GM18861 (cell line): ENCODE measurements at regions not wholly inside any gene's neighbourhood (a gene's known extent, or its start where the extent isn't known, plus 50 kb on each side); places are given as distances from the start of the nearest gene placed in this dataset.
"Not testable (repeated sequence)": the region's sequence is repeated elsewhere in the genome, so short reads cannot be mapped to it uniquely, and the experiment has no call there.

Experiments used
- ATAC-seq: cut with Tn5 transposase; IDR thresholded peaks from one replicate; pipeline ENCODE4 v1.9.1; 2021; ENCODE audit not compliant: unreplicated experiment

DNA sequence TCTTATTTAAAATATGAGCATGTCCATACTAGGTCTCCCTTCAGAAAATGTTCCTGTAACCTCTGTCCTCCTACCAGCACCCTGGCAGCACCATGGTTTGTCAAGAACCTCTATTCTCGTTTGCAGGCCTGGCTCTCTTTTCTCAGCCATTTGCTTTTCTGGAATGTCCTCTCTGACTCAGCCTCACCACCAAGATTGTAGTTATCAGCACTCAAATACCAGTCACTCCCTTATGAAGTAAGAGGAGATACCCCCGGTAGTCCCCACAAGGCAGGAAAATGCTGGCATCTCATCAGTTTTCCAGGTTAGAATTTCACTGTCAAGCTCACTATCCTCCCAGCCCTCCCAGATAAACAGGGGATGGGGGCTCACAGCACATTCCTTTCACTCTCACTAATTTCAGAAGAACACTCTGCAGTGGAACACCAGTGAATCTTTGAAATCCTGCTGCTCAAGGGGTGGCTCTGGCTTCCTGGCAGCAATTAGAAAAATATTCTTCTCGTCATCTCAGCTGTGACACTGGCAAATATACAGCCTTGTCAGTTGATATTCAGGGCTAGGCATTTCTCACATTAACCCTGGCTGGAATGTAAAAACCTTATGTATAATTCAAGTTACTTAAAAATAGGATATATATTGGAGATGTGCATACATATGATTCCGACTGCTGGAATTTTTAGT, 129.2 kb downstream of the TBX18 start:
- ATAC-seq: no peak

GRCh38 chr6:84633771-84634170, 130.6 kb downstream of the TBX18 start:
- no peak for ATAC-seq

- not testable (repeated sequence) for ATAC-seq
Measured at GRCh38 chr6:84626527-84626926, 137.9 kb downstream of the TBX18 start.

- no peak for ATAC-seq
Measured at GRCh38 chr6:84625506-84625905, 138.9 kb downstream of the TBX18 start.

GRCh38 chr6:84623956-84624680, 140.3 kb downstream of the TBX18 start:
- ATAC-seq: no peak

DNA sequence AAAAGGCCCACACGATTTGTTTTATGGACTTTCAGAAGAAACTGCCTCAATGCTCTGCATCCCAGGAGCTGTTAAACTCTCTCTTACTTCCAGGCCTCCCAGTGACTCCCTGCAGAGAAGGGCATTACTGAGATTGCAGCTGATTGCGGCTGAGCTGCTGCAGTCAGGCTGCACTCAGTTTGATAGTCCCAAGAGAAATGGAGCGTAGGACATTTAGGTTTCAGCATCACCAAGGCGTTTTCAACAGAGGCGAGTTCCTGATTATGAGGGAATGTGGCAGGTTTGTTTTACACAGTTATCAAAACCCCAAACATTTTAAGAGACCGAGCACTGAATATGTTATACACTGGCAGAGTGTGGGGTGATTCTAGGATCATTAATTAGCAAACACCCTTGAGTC, 145.6 kb downstream of the TBX18 start:
- no peak for ATAC-seq

- no peak for ATAC-seq
Measured at GRCh38 chr6:84618046-84618752, 146.2 kb downstream of the TBX18 start.

DNA sequence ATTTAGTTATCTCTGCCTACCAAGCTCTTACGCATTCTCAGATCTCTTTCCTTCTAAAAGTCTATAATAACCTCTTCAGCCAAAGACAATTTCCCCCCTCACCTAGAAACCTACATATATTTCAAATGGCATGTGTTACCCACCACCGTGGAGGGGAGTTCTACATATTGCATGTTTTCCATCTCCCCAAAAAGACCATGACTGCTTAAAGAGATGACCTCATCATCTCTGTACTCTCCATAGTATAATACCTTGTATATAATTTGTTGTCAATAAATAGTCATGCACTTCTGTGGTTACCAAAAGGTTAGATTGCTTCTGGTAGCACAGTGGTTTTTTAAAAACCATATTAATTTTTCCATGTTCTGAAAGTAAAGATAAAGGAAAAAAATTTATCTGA, 148.4 kb downstream of the TBX18 start:
- no peak for ATAC-seq

GRCh38 chr6:84615113-84615850, 149.1 kb downstream of the TBX18 start:
- ATAC-seq: no peak

DNA sequence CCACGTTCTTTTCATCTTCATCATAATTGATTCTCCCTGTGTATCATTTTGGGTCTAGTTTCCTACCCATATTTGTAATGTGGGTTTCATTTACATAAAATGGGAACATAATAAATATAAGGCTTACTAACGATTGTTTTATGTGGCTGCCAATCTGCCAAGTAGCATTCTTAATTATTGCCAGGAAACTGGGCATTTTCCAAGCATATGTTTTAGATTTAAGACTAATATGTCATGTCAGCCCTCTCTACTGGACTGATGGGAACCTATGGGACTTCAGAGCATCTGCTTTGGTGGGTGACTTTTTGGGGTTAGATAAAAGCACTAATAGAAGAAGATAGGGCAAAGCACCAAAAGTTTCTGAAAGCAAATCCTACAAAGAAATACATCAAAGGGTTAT, 157.5 kb downstream of the TBX18 start:
- no peak for ATAC-seq

- no peak for ATAC-seq
Measured at GRCh38 chr6:84605298-84605697, 159.1 kb downstream of the TBX18 start.

DNA sequence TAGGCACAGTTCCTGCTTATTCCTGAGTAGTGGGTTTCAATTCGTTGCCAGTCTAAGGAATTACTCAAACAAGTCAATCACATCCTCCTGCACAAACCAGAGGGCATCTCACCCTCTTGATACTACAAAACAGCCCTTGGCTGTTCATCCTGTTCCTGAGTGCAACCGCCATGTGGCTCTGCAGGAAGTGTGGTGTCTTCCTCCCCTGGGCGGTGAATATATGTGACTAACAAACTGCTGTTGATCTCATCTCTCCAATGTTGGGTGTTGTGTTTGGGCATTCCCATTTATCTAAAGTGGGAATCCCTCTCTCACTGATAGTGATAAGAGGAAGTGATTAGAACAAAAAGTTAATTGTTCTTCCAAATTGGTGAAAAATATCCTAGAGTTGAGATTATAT, 163.0 kb downstream of the TBX18 start:
- no peak for ATAC-seq

DNA sequence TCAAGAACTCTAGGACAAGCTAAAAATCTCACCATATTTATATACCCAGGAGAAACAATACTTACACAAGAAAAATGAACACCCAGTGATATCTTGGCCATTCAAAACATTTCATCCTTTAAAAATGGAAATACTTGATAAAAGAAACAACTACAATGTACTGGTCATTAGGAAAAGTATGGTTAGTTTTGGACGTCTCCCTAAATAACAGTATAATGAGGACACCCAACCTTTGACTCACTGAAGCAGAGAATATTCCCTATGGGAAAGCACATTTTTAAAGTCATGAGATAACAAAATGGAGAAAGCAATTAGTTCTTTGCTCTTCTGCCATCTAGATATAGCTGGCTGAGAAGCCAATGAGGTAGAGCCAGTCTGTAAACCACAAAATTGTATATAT, 164.4 kb downstream of the TBX18 start:
- ATAC-seq: no peak

- no peak for ATAC-seq
Measured at GRCh38 chr6:84597238-84597875, 167.0 kb downstream of the TBX18 start.

GRCh38 chr6:84596488-84596887, 167.9 kb downstream of the TBX18 start:
- no peak for ATAC-seq

DNA sequence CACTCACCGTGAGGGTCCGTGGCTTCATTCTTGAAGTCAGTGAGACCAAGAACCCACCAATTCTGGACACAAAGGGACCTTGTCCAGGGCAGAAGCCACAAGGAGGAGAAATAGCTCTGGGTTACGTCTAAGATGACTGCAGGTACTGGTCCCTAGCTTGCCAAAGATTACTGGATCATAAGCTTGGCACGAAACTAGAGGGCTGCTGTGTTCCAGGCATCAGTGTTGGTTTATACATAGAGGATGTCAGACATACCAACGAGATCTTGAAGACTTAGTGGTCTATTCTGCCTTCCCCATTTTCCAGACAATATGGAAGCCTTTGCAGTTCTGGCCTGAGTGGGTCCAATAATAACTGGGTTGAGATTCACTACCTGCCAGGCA, 175.7 kb downstream of the TBX18 start:
- no peak for ATAC-seq

DNA sequence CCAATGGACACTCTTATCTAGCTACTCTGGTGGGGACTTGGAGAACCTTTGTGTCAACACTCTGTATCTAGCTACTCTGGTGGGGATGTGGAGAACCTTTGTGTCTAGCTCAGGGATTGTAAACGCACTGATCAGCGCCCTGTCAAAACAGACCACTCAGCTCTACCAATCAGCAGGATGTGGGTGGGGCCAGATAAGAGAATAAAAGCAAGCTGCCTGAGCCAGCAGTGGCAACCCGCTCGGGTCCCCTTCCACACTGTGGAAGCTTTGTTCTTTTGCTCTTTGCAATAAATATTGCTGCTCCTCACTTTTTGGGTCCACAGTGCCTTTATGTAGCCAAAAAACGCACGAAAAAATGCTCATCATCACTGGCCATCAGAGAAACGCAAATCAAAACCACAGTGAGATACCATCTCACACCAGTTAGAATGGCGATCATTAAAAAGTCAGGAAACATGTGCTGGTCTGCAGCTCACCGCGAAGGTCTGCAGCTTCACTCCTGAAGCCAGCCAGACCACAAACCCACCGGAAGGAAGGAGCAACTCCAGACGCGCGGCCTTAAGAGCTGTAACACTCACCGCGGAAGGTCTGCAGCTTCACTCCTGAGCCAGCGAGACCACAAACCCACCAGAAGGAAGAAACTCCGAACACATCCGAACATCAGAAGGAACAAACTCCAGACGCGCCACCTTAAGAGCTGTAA, 176.3 kb downstream of the TBX18 start:
- not testable (repeated sequence) for ATAC-seq

DNA sequence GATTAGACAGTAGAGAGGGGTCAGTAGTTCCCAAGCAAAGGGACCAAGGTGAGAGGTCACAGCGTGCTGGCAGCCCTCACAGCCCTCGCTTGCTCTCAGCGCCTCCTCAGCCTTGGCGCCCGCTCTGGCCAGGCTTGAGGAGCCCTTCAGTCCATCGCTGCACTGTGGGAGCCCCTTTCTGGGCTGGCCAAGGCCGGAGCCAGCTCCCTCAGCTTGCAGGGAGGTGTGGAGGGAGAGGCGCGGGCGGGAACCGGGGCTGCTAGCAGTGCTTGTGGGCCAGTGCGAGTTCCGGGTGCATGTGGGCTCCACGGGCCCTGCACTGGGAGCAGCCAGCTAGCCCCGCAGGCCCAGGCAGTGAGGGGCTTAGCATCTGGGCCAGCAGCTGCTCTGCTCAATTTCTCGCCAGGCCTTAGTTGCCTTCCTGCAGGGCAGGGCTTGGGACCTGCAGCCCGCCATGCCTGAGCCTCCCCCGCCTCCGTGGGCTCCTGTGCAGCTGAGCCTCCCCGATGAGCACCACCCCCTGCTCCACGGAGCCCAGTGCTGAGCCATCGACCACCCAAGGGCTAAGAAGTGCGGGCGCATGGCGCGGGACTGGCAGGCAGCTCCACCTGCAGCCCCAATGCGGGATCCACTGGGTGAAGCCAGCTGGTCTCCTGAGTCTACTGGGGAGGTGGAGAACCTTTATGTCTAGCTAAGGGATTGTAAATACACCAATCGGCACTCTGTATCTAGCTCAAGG, 177.0 kb downstream of the TBX18 start:
- not testable (repeated sequence) for ATAC-seq

DNA sequence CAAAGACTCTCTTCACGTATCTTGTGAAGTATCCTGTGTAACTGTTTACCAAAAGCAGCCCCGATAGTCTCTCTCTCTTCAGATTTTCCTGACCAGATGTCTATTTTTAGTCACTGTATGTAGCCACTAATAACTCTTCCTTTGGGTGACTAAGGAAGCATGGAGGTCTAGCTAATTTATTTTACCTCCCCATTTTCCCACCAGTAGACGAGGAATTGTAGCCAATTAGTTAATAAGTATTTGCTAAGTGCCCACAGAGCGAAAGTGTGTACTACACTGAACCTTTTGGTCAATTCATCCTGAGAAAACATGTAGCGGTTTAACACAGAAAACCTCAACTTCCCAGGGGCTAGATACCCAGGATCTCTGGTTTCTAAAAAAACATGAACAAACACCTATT, 180.6 kb downstream of the TBX18 start:
- no peak for ATAC-seq

- no peak for ATAC-seq
Measured at GRCh38 chr6:84582997-84583396, 181.4 kb downstream of the TBX18 start.
